ENCODE measurements at regions not wholly inside any gene's neighbourhood (a gene's known extent, or its start where the extent isn't known, plus 50 kb on each side); places are given as distances from the start of the nearest gene placed in this dataset.

GRCh38 chr13:76245920-76246319 is 609.8 kb downstream of the LMO7 start:
- DNase-seq = no peak

DNA sequence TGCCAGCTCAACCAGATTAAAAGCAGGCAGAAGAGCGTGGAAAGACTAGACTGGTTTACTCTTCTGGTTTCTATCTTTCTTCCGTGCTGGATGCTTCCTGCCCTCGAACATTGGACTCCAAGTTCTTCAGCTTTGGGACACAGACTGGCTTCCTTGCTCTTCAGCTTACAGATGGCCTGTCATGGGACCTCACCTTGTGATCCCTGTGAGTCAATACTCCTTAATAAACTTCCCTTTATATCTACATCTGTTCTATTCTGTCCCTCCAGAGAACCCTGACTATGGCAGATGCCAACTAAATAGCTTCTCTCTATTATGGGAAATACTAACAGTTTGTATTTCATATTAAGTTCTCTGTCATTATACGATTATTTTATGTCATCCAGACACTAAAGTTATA is 609.1 kb downstream of the LMO7 start:
- no peak for DNase-seq

DNA sequence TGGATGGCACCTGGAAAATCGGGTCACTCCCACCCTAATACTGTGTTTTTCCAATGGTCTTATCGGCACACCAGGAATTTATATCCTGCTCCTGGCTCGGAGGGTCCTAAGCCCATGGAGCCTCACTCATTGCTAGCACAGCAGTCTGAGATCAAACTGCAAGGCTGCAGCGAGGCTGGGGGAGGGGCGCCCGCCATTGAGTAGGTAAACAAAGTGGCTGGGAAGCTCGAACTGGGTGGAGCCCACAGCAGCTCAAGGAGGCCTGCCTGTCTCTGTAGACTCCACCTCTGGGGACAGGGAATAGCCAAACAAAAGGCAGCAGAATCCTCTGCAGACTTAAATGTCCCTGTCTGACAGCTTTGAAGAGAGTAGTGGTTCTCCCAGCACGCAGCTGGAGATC is 607.0 kb downstream of the LMO7 start:
- DNase-seq = peak; percentile 22

DNA sequence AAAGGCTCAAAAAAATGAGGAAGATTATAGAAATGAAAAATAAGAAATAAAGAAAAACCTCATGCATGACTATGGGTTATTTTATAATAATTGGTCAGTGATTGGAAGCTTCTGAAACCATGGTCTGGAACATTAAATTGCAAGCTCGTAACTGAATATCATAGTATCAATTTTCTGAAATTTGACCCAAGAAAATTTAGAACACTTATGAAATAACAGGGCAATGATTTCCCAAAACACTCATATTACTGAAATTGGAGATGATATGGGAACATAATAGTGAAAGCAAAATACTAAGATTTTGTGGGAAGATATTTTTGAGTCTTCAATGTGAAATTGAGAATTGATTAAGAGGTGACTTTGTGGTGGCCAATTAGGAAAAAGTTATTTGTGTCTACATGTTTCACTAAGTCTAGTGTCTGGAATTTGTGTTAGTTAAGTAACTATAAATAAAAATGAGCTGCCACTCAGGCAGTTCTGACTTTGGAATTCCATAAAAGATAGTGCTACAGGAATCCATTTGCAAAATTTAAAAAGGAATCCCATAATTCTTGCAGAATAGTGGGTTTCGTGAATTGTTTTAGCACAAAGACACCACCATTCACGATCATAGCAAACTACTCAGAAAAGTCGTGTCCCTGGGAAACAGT is 603.0 kb downstream of the LMO7 start:
- DNase-seq = no peak

GRCh38 chr13:76231522-76232167 is 595.5 kb downstream of the LMO7 start:
- DNase-seq = no peak

DNA sequence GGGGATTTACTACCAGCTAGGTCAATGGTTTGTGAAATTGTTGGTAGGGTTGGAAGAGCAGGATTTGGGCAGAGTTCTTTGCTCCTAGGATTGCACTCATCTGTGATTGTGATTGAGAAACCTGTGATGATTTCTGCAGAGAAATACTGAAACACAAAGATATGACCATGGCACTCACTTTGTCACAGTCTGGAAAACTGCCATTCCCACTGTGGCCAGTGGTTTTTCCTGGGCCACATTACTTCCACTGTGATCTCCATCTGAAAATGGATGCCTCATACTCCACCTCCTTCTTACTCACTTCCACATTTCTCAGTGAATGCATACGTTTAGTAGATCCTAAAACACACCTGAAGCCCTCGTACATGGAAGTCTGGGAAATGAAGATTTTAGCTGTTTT is 593.2 kb downstream of the LMO7 start:
- DNase-seq = no peak

GRCh38 chr13:76226941-76227340 is 590.8 kb downstream of the LMO7 start:
- no peak for DNase-seq

- no peak for DNase-seq
Observed at GRCh38 chr13:76225815-76226489, 589.8 kb downstream of the LMO7 start.

DNA sequence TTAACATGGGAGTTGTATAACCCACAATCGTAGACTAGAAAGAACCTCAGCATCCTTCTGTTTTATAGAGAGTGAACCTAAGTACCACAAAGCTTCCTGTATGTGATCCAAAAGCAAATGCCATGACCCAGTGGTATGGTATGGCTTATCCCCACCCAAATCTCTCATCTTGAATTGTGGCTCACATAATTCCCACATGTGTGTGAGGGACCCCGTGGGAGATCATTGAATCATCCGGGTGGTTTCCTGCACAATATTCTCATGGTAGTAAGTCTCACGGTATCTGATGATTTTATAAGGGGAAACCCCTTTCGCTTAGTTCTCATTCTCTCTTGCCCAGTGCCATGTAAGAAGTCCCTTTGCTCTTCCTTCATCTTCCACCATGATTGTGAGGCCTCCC is 587.9 kb downstream of the LMO7 start:
- no peak for DNase-seq

- DNase-seq = peak; percentile 7
Observed at GRCh38 chr13:76223565-76223964, 587.4 kb downstream of the LMO7 start.

GRCh38 chr13:76222511-76222910 is 586.4 kb downstream of the LMO7 start:
- DNase-seq = peak; percentile 65

GRCh38 chr13:76216729-76217128 is 580.6 kb downstream of the LMO7 start:
- DNase-seq = no peak

DNA sequence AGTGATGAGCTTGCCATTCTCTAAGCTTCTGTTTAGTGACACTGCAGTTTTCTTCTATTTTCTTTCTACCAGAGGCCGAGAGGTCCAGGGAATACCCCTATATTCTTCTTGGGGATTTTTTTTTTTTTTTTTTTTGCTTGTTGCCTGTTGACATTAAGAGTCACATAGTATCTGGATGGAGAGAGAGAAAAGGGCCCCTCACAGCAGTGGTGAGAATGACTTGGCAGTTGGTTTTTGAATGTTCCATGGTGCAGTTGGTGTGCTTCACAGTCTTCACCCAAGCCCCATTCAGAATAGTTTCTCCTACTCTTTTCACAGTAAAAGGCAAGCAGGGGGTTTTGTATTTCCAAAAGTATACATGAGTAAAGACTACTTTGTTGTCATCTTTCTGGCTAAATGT is 577.9 kb downstream of the LMO7 start:
- no peak for DNase-seq

- DNase-seq = no peak
Observed at GRCh38 chr13:76213423-76213904, 577.3 kb downstream of the LMO7 start.

- peak; percentile 63 for DNase-seq
Observed at GRCh38 chr13:76210262-76210661, 574.1 kb downstream of the LMO7 start.

DNA sequence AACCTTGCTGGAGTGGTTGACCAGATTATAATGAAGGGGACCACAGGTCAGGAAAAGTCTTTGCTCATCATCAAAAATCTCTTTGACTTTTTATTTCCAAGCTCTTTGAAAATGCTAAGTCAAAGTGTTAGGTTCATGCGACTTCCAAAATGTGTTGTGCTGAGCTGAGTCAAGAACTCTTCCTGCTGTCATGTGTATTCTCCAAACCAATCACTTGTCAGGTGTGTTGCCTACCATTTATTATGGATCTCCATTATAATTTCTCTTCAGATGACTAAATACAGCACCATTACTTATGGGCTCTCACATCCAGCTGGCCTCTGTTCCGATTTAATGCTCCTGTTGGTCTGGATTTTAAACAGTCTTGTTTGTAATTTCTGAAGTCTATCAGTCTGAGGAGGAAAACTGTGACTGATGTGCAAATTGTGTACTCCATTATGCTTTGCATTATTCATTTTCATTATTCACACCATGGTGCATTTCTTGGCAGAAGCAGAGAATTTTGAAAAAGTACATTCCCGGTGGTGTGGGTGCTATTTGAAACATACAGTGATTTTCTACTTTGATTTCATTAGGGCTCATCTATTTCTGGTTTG is 562.5 kb downstream of the LMO7 start:
- no peak for DNase-seq

DNA sequence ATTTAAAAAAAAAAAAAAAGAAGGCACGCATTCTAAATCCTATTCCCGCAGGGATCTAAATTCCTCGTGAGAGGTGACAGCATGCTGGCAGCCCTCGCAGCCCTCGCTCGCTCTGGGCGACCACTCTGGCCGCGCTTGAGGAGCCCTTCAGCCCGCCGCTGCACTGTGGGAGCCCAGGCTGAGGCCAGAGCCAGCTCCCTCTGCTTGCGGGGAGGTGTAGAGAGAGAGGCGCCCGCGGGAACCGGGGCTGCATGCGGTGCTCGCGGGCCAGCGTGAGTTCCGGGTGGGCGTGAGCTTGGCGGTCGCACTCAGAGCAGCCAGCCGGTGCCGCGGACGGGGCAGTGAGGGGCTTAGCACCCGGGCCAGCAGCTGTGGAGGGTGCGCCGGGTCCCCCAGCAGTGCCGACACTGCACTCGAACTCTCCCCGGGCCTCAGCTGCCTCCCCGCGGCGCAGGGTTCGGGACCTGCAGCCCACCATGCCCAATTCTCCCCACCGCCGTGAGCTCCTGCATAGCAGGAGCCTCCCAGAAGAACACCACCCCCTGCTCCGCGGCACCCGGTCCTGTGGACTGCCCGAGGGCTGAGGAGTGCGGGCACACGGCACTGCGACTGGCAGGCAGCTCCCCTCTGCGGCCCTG is 553.9 kb downstream of the LMO7 start:
- DNase-seq = no peak

DNA sequence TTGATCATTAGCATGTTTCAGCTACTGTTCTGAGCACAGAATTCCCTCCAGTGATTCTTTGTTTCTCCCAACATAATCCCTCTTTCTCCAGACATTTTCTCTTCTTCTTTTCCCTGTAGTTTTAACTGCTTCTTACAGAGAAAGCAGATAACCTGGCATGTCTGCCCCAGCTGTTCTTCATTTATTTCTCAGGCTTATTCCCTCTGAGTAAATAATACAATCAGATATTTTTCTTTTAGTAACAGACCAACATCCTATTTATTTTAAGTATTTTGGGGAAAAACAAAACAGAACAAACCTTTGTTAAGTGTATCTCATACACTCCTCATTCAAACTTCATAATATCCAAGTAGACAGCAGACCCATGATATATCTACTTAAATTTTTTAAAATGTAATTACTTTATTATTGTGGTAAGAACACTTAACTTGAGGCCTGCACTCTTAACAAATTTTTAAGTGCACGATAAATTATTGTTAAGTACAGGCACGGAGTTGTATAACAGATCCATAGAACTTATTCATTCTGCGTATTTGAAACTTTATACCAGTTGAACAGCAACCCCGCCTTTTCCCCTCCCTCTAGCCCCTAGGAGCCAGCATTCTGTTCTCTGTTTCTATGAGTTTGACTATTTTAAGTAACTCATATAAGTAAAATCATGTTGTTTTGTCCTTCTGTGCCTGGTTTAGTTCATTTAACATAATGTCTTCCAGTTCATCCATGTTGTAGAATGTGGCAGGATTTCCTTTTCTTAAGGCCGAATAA is 540.0 kb downstream of the LMO7 start:
- no peak for DNase-seq

DNA sequence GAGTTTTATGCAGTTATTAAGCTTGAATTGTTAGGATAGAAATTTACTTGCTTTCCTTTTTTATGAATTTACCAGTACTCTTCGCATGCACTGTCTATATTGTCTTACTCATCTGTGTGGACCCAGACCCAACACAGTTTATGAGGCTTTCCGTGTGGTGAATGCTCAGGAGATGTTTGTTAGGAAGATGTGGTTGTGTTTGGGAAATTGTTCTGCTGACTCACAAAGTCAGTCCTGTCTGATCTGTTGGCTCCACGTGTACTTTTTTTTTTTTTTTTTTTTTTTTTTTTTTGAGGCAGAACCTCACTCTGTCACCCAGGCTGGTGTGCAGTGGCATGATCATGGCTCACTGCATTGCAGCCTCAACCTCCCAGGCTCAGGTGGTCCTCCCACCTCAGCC is 532.5 kb downstream of the LMO7 start:
- DNase-seq = no peak

DNA sequence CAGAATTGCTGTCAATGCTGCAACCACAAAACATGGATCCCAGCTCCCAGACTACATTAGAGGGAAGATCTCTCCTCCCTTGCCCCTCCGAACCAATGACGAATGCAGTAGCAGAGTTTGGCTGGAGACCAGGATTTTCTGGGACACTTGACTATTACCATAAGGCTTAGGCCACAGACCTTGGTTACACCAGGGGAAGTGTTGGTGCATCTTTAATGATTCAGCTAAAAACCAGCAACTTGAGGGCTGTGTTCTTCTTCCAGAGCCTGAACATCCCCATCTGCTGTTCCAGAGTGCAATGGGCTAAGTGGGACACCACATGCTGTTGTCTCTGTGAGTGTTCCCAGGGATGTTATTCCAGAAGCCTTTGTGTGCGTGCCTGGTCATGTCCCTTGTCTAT is 528.2 kb downstream of the LMO7 start:
- no peak for DNase-seq

GRCh38 chr13:76163761-76164160 is 527.6 kb downstream of the LMO7 start:
- DNase-seq = no peak
